H54 (cell line): ENCODE measurements at regions not wholly inside any gene's neighbourhood (a gene's known extent, or its start where the extent isn't known, plus 50 kb on each side); places are given as distances from the start of the nearest gene placed in this dataset.

Source experiments
- DNase-seq: peaks from one replicate; pipeline ENCODE4 v3.0.0; 2011; ENCODE audit warnings: low spot score, mixed read lengths; ENCODE audit not compliant: insufficient read length
- FAIRE-seq: peaks from 3 replicates; lab custom pipeline; 2011; peaks lifted over from hg19 to GRCh38; lab: Jason Lieb, UNC
- POLR2A ChIP-seq: IDR thresholded peaks from 2 replicates; pipeline ENCODE4 v1.6.1; 2011; ENCODE audit warnings: low read depth, mild to moderate bottlenecking, low read length

- DNase-seq (no peak), FAIRE-seq (no peak)
- no peak for TF ChIP-seq POLR2A
These were observed 128.6 kb upstream of the MAP9 start for GRCh38 chr4:155505321-155505720.

GRCh38 chr4:155497306-155497705, 120.5 kb upstream of the MAP9 start:
- FAIRE-seq, result no peak
- no peak for DNase-seq
- TF ChIP-seq POLR2A, result no peak

- FAIRE-seq (no peak), DNase-seq (no peak)
- TF ChIP-seq POLR2A, result no peak
These were observed 119.5 kb upstream of the MAP9 start for GRCh38 chr4:155496294-155496626.

GRCh38 chr4:155495572-155496293, 119.0 kb upstream of the MAP9 start:
- DNase-seq, result no peak
- no peak for TF ChIP-seq POLR2A
- FAIRE-seq, result no peak

GRCh38 chr4:155494037-155494718, 117.4 kb upstream of the MAP9 start:
- FAIRE-seq (no peak), DNase-seq (no peak)
- no peak for TF ChIP-seq POLR2A

GRCh38 chr4:155491336-155492120, 114.8 kb upstream of the MAP9 start:
- no peak for FAIRE-seq
- no peak for TF ChIP-seq POLR2A
- no peak for DNase-seq

GRCh38 chr4:155489271-155489670, 112.5 kb upstream of the MAP9 start:
- no peak for DNase-seq
- no peak for TF ChIP-seq POLR2A
- no peak for FAIRE-seq

- DNase-seq (no peak), FAIRE-seq (no peak)
- TF ChIP-seq POLR2A, result no peak
These were observed 111.9 kb upstream of the MAP9 start for GRCh38 chr4:155488691-155489090.

GRCh38 chr4:155487210-155487609, 110.4 kb upstream of the MAP9 start:
- DNase-seq, result no peak
- FAIRE-seq, result no peak
- TF ChIP-seq POLR2A, result no peak

- DNase-seq (no peak), FAIRE-seq (no peak)
- no peak for TF ChIP-seq POLR2A
These were observed 104.4 kb upstream of the MAP9 start for GRCh38 chr4:155481150-155481549.

GRCh38 chr4:155479835-155480234, 103.1 kb upstream of the MAP9 start:
- DNase-seq, result no peak
- FAIRE-seq, result no peak
- no peak for TF ChIP-seq POLR2A

- FAIRE-seq (no peak), DNase-seq (no peak)
- TF ChIP-seq POLR2A, result no peak
These were observed 101.6 kb upstream of the MAP9 start for GRCh38 chr4:155478336-155478835.

GRCh38 chr4:155474758-155475157, 98.0 kb upstream of the MAP9 start:
- TF ChIP-seq POLR2A, result no peak
- DNase-seq (no peak), FAIRE-seq (no peak)
